ENCODE measurements at regions not wholly inside any gene's neighbourhood (a gene's known extent, or its start where the extent isn't known, plus 50 kb on each side); places are given as distances from the start of the nearest gene placed in this dataset.

DNA sequence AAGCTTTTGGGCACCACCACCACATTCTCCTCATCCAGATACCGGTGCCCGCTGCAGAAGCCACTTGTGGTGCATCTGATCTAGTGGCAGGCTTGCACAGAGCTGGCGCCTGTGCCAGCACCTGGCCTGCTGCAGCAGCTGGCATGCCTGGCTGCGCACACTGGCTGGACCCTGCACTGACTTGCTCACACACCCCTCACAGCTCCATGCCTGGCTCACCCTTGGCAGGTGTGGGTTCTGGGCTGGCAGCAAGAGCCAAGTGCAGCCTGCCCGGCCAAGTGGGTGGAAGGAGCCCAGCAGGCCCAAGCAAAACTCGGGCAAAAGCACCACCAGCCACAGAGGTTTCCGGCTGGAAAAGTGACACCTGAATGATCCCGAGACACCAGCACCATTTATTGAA, 315.7 kb upstream of the RRP15 start:
- Histone ChIP-seq H3K27ac (ENCODE audit: low read depth, low read length, poor library complexity, severe bottlenecking) (no peak overlapping the region), H3K27me3 (replicated peaks; ENCODE audit: insufficient read depth, low read depth, low read length, poor library complexity) (peaks cover 6% of the 10 kb centered on the region), H3K36me3 (ENCODE audit: insufficient read depth, low read length, poor library complexity, severe bottlenecking) (no peaks in the 10 kb centered on the region), H3K4me3 (ENCODE audit: low read depth, low read length, poor library complexity, severe bottlenecking) (no peak overlapping the region), H3K4me1 (ENCODE audit: insufficient read depth, low read length, poor library complexity, severe bottlenecking) (no peaks in the 10 kb centered on the region), H3K9me3 (ENCODE audit: low read depth, low read length, poor library complexity, severe bottlenecking) (no peaks in the 10 kb centered on the region)
- DNase-seq (ENCODE audit: low spot score) = no peak
- BruUV-seq (replicated peaks) = no TSS peak
- CTCF ChIA-PET = no interaction called here
- TF ChIP-seq, protein P1, sequence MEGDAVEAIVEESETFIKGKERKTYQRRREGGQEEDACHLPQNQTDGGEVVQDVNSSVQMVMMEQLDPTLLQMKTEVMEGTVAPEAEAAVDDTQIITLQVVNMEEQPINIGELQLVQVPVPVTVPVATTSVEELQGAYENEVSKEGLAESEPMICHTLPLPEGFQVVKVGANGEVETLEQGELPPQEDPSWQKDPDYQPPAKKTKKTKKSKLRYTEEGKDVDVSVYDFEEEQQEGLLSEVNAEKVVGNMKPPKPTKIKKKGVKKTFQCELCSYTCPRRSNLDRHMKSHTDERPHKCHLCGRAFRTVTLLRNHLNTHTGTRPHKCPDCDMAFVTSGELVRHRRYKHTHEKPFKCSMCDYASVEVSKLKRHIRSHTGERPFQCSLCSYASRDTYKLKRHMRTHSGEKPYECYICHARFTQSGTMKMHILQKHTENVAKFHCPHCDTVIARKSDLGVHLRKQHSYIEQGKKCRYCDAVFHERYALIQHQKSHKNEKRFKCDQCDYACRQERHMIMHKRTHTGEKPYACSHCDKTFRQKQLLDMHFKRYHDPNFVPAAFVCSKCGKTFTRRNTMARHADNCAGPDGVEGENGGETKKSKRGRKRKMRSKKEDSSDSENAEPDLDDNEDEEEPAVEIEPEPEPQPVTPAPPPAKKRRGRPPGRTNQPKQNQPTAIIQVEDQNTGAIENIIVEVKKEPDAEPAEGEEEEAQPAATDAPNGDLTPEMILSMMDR (conservative IDR thresholded peaks at IDR 0.05; ENCODE audit: low read depth, low read length) = no peak
- TF ChIP-seq EZH2 (IDR thresholded peaks at IDR 0.05; ENCODE audit: borderline replicate concordance, low read depth, low read length, poor library complexity, severe bottlenecking) = no peak
- POLR2A ChIA-PET (ENCODE audit: low non-redundant PET) = no interaction called here
- intact Hi-C loops (cut with micrococcal nuclease; ENCODE audit: unreplicated experiment) = no loop called here

DNA sequence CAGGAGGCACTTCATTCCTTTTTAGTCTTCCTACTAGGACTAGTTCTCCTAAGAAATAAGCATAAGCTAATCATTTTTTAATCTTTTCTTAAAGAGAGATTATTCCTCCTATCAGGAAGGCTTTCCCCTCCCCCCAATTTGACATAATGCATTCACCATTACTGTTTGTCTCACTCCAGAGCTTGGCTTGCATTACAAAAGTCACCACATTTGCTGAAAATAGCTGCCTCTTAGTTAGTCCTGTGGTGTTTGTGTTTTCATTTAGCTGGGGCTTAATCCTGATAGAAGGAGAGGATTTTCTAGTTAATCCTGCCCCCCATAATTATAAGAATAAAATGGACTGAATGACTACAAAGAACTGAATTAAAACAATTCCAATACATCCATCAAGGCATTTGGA, 307.1 kb upstream of the RRP15 start:
- Histone ChIP-seq H3K4me1 (ENCODE audit: insufficient read depth, low read length, poor library complexity, severe bottlenecking) (no peaks in the 10 kb centered on the region), H3K27ac (ENCODE audit: low read depth, low read length, poor library complexity, severe bottlenecking) (no peak overlapping the region), H3K9me3 (ENCODE audit: low read depth, low read length, poor library complexity, severe bottlenecking) (no peaks in the 10 kb centered on the region), H3K4me3 (ENCODE audit: low read depth, low read length, poor library complexity, severe bottlenecking) (no peak overlapping the region), H3K27me3 (replicated peaks; ENCODE audit: insufficient read depth, low read depth, low read length, poor library complexity) (no peaks in the 10 kb centered on the region), H3K36me3 (ENCODE audit: insufficient read depth, low read length, poor library complexity, severe bottlenecking) (no peaks in the 10 kb centered on the region)
- DNase-seq (ENCODE audit: low spot score) = no peak
- ChIA-PET CTCF (no interaction called here), POLR2A (ENCODE audit: low non-redundant PET) (no interaction called here)
- TF ChIP-seq EZH2 (IDR thresholded peaks at IDR 0.05; ENCODE audit: borderline replicate concordance, low read depth, low read length, poor library complexity, severe bottlenecking) = no peak
- TF ChIP-seq, protein P1 (conservative IDR thresholded peaks at IDR 0.05; ENCODE audit: low read depth, low read length) = no peak
- intact Hi-C loops (cut with micrococcal nuclease; ENCODE audit: unreplicated experiment) = no loop called here
- no TSS peak for BruUV-seq (replicated peaks)

- Histone ChIP-seq H3K36me3 (ENCODE audit: insufficient read depth, low read length, poor library complexity, severe bottlenecking) (no peaks in the 10 kb centered on the region), H3K4me1 (ENCODE audit: insufficient read depth, low read length, poor library complexity, severe bottlenecking) (no peaks in the 10 kb centered on the region), H3K4me3 (ENCODE audit: low read depth, low read length, poor library complexity, severe bottlenecking) (no peak overlapping the region), H3K27ac (ENCODE audit: low read depth, low read length, poor library complexity, severe bottlenecking) (no peak overlapping the region), H3K9me3 (ENCODE audit: low read depth, low read length, poor library complexity, severe bottlenecking) (no peaks in the 10 kb centered on the region), H3K27me3 (replicated peaks; ENCODE audit: insufficient read depth, low read depth, low read length, poor library complexity) (no peaks in the 10 kb centered on the region)
- POLR2A ChIA-PET (ENCODE audit: low non-redundant PET) = no interaction called here
- no peak for DNase-seq (ENCODE audit: low spot score)
- TF ChIP-seq, protein P1 (conservative IDR thresholded peaks at IDR 0.05; ENCODE audit: low read depth, low read length) = no peak
- no peak for TF ChIP-seq EZH2 (IDR thresholded peaks at IDR 0.05; ENCODE audit: borderline replicate concordance, low read depth, low read length, poor library complexity, severe bottlenecking)
- no TSS peak for BruUV-seq (replicated peaks)
- intact Hi-C loops (cut with micrococcal nuclease; ENCODE audit: unreplicated experiment) = no loop called here
- CTCF ChIA-PET = no interaction called here
Observed at GRCh38 chr1:217981430-217981829, 303.7 kb upstream of the RRP15 start.

Measured in A673 (cell line).